ENCODE measurements at regions not wholly inside any gene's neighbourhood (a gene's known extent, or its start where the extent isn't known, plus 50 kb on each side); places are given as distances from the start of the nearest gene placed in this dataset.

DNA sequence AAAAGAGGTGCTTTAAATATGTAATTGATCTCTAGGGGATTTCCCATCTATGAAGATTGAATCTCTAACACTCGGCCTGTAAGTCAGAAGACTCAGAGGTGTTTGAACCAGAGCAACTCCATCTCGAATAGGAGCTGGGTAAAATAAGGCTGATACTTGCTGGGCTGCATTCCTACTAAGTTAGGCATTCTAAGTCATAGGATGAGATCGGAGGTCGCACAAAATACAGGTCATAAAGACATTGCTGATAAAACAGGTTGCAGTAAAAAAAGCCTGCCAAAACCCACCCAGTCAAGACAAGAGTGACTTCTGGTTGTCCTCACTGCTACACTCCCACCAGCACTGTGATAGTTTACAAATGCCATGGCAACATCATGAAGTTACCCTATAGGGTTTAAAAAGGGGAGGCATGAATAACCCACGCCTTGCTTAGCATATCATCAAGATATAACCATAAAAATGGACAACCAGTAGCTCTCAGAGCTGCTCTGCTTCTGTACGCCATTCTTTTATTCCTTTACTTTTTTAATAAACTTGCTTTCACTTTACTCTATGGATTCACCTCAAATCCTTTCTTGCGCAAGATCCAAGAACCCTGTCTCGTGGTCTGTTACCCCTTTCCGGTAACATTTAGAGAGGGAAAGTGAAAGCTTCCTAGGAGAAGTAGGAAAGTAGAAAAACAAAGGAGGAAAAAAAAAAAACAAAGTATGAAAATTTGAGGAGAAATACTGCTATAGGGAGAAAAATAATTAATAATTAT lies 129.7 kb upstream of the PHACTR1 start:
- Histone ChIP-seq H3F3A (ENCODE audit: insufficient read depth) (no peaks in the 10 kb centered on the region), H3K9me3 (ENCODE audit: insufficient read depth, low read length) (no peaks in the 10 kb centered on the region), H3K4me2 (ENCODE audit: low read depth, low read length, poor library complexity, severe bottlenecking) (no peak overlapping the region), H4K20me1 (ENCODE audit: low read depth, low read length) (peaks cover 3% of the 10 kb centered on the region; the same call in 1 of the 2 replicates), H2AFZ (ENCODE audit: low read depth, low read length, severe bottlenecking) (no peak overlapping the region), H3K36me3 (ENCODE audit: low read length) (no peaks in the 10 kb centered on the region), H3K27ac (ENCODE audit: low read depth, low read length) (no peak overlapping the region), H3K9ac (ENCODE audit: low read length) (no peak overlapping the region), H3K4me3 (ENCODE audit: insufficient read depth, low read length, poor library complexity, severe bottlenecking) (no peak overlapping the region), H3K27me3 (ENCODE audit: low read length) (no peaks in the 10 kb centered on the region), H3K9me2 (replicated peaks; ENCODE audit: insufficient read depth, low read length) (no peaks in the 10 kb centered on the region), H3K79me2 (ENCODE audit: insufficient read depth, low read length) (no peaks in the 10 kb centered on the region)
- TF ChIP-seq, protein P1, sequence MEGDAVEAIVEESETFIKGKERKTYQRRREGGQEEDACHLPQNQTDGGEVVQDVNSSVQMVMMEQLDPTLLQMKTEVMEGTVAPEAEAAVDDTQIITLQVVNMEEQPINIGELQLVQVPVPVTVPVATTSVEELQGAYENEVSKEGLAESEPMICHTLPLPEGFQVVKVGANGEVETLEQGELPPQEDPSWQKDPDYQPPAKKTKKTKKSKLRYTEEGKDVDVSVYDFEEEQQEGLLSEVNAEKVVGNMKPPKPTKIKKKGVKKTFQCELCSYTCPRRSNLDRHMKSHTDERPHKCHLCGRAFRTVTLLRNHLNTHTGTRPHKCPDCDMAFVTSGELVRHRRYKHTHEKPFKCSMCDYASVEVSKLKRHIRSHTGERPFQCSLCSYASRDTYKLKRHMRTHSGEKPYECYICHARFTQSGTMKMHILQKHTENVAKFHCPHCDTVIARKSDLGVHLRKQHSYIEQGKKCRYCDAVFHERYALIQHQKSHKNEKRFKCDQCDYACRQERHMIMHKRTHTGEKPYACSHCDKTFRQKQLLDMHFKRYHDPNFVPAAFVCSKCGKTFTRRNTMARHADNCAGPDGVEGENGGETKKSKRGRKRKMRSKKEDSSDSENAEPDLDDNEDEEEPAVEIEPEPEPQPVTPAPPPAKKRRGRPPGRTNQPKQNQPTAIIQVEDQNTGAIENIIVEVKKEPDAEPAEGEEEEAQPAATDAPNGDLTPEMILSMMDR (IDR thresholded peaks at IDR 0.05; ENCODE audit: insufficient read depth, low read length, poor library complexity, severe bottlenecking): no peak
- no peak for TF ChIP-seq EZH2phosphoT487 (conservative IDR thresholded peaks at IDR 0.05; ENCODE audit: low read length)

DNA sequence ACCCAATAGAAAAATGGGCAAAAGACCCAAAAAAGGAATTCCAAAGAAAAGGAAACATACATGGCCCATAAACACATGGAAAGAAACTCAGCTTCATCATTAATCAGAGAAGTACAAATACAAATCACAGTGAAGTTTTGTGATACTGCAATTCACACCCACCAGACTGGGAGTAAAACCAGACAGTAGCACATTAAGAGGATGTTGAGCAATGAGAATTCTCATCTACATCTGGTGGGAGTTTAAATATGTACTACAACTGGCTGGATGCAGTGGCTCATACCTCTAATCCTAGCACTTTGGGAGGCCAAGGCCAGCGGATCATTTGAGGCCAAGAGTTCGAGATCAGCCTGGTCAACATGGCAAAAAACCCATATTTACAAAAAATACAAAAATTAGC lies 125.7 kb upstream of the PHACTR1 start:
- Histone ChIP-seq H2AFZ (ENCODE audit: low read depth, low read length, severe bottlenecking) (no peak overlapping the region), H3K9me3 (ENCODE audit: insufficient read depth, low read length) (no peaks in the 10 kb centered on the region), H4K20me1 (ENCODE audit: low read depth, low read length) (peaks cover 3% of the 10 kb centered on the region; the same call in 1 of the 2 replicates), H3K27ac (ENCODE audit: low read depth, low read length) (no peak overlapping the region), H3K4me3 (ENCODE audit: insufficient read depth, low read length, poor library complexity, severe bottlenecking) (no peak overlapping the region), H3F3A (ENCODE audit: insufficient read depth) (no peaks in the 10 kb centered on the region), H3K27me3 (ENCODE audit: low read length) (no peaks in the 10 kb centered on the region), H3K79me2 (ENCODE audit: insufficient read depth, low read length) (no peaks in the 10 kb centered on the region), H3K9me2 (replicated peaks; ENCODE audit: insufficient read depth, low read length) (no peaks in the 10 kb centered on the region), H3K9ac (ENCODE audit: low read length) (no peak overlapping the region), H3K36me3 (ENCODE audit: low read length) (no peaks in the 10 kb centered on the region), H3K4me2 (ENCODE audit: low read depth, low read length, poor library complexity, severe bottlenecking) (no peak overlapping the region)
- TF ChIP-seq EZH2phosphoT487 (conservative IDR thresholded peaks at IDR 0.05; ENCODE audit: low read length): no peak
- TF ChIP-seq, protein P1 (IDR thresholded peaks at IDR 0.05; ENCODE audit: insufficient read depth, low read length, poor library complexity, severe bottlenecking): no peak

DNA sequence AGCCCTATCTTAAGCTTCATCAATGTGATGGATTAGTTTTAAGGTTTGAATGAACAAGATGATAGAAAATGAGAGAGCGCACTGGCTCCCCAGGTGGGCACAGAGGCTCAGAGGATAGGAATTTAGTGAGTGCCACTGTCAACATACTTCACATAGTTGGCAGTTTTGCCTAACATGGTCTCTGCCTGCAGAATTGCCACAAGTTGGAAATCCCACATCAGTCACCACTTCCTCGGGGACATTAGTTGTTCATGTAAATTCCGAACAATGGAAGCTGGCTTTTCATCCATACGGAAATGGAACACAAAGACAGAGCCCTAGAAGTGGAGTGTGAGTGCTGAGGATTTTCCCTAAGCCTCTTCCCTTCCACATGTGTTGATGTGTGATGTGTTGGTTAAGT lies 123.9 kb upstream of the PHACTR1 start:
- Histone ChIP-seq H3K9ac (ENCODE audit: low read length) (no peak overlapping the region), H3K4me2 (ENCODE audit: low read depth, low read length, poor library complexity, severe bottlenecking) (no peak overlapping the region), H3F3A (ENCODE audit: insufficient read depth) (no peaks in the 10 kb centered on the region), H3K9me2 (replicated peaks; ENCODE audit: insufficient read depth, low read length) (no peaks in the 10 kb centered on the region), H3K4me3 (ENCODE audit: insufficient read depth, low read length, poor library complexity, severe bottlenecking) (no peak overlapping the region), H3K79me2 (ENCODE audit: insufficient read depth, low read length) (no peaks in the 10 kb centered on the region), H3K27ac (ENCODE audit: low read depth, low read length) (no peak overlapping the region), H2AFZ (ENCODE audit: low read depth, low read length, severe bottlenecking) (no peak overlapping the region), H3K9me3 (ENCODE audit: insufficient read depth, low read length) (no peaks in the 10 kb centered on the region), H3K36me3 (ENCODE audit: low read length) (no peaks in the 10 kb centered on the region), H4K20me1 (ENCODE audit: low read depth, low read length) (peaks cover 3% of the 10 kb centered on the region; the same call in 1 of the 2 replicates), H3K27me3 (ENCODE audit: low read length) (no peaks in the 10 kb centered on the region)
- TF ChIP-seq EZH2phosphoT487 (conservative IDR thresholded peaks at IDR 0.05; ENCODE audit: low read length): no peak
- TF ChIP-seq, protein P1 (IDR thresholded peaks at IDR 0.05; ENCODE audit: insufficient read depth, low read length, poor library complexity, severe bottlenecking): no peak
